Neural cell (in vitro differentiated cells): ENCODE measurements at regions not wholly inside any gene's neighbourhood (a gene's known extent, or its start where the extent isn't known, plus 50 kb on each side); places are given as distances from the start of the nearest gene placed in this dataset.

ENCODE experiments used
- TAF1 ChIP-seq: IDR thresholded peaks from 2 replicates; pipeline ENCODE4 v1.6.1; 2012; ENCODE audit warnings: low read depth
- TF ChIP-seq, protein P1 (sequence below): fragments of 450-650 bp; IDR thresholded peaks from 2 replicates; pipeline ENCODE4 v1.5.1; 2014; ENCODE audit warnings: antibody characterized with exemption, mild to moderate bottlenecking, moderate library complexity; ENCODE audit not compliant: poor library complexity, severe bottlenecking

- no peak for TF ChIP-seq TAF1
- TF ChIP-seq, protein P1, sequence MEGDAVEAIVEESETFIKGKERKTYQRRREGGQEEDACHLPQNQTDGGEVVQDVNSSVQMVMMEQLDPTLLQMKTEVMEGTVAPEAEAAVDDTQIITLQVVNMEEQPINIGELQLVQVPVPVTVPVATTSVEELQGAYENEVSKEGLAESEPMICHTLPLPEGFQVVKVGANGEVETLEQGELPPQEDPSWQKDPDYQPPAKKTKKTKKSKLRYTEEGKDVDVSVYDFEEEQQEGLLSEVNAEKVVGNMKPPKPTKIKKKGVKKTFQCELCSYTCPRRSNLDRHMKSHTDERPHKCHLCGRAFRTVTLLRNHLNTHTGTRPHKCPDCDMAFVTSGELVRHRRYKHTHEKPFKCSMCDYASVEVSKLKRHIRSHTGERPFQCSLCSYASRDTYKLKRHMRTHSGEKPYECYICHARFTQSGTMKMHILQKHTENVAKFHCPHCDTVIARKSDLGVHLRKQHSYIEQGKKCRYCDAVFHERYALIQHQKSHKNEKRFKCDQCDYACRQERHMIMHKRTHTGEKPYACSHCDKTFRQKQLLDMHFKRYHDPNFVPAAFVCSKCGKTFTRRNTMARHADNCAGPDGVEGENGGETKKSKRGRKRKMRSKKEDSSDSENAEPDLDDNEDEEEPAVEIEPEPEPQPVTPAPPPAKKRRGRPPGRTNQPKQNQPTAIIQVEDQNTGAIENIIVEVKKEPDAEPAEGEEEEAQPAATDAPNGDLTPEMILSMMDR = no peak
These were observed 227.0 kb downstream of the SPRY2 start for GRCh38 chr13:80113714-80114454.
